KBM-7 (cell line): ENCODE measurements at regions not wholly inside any gene's neighbourhood (a gene's known extent, or its start where the extent isn't known, plus 50 kb on each side); places are given as distances from the start of the nearest gene placed in this dataset.

Experiments used
- DNase-seq: peaks from one replicate; pipeline ENCODE4 v3.0.0-alpha.2; 2015
- in situ Hi-C: fragments of 300-500 bp; cut with MboI; formaldehyde crosslinking; loops from 2 replicates; pipeline ENCODE4 v1.14.3; 2020; ENCODE audit warnings: low sequenced_read_pairs, low pct_unique_long_range_greater_than_20kb, mixed read lengths

- in situ Hi-C loops: no loop called here
- DNase-seq: no peak
Observed at GRCh38 chr20:48422242-48422960, 405.4 kb downstream of the PREX1 start.

GRCh38 chr20:48421547-48421946 is 406.3 kb downstream of the PREX1 start:
- in situ Hi-C loops: no loop called here
- no peak for DNase-seq

GRCh38 chr20:48420176-48420575 is 407.6 kb downstream of the PREX1 start:
- in situ Hi-C loops: no loop called here
- no peak for DNase-seq

GRCh38 chr20:48419173-48419572 is 408.6 kb downstream of the PREX1 start:
- no peak for DNase-seq
- in situ Hi-C loops: no loop called here

GRCh38 chr20:48416002-48416401 is 411.8 kb downstream of the PREX1 start:
- in situ Hi-C loops: no loop called here
- no peak for DNase-seq

- in situ Hi-C loops: no loop called here
- DNase-seq: no peak
Observed at GRCh38 chr20:48414786-48415185, 413.0 kb downstream of the PREX1 start.

- in situ Hi-C loops: no loop called here
- DNase-seq: no peak
Observed at GRCh38 chr20:48411919-48412522, 415.8 kb downstream of the PREX1 start.

- DNase-seq: no peak
- in situ Hi-C loops: no loop called here
Observed at GRCh38 chr20:48411245-48411644, 416.6 kb downstream of the PREX1 start.

- DNase-seq: no peak
- in situ Hi-C loops: no loop called here
Observed at GRCh38 chr20:48409055-48409615, 418.7 kb downstream of the PREX1 start.

GRCh38 chr20:48407710-48408109 is 420.1 kb downstream of the PREX1 start:
- in situ Hi-C loops: no loop called here
- DNase-seq: no peak

GRCh38 chr20:48406912-48407340 is 420.9 kb downstream of the PREX1 start:
- no peak for DNase-seq
- in situ Hi-C loops: no loop called here

- no peak for DNase-seq
- in situ Hi-C loops: no loop called here
Observed at GRCh38 chr20:48406498-48406897, 421.3 kb downstream of the PREX1 start.

- in situ Hi-C loops: no loop called here
- DNase-seq: no peak
Observed at GRCh38 chr20:48405909-48406308, 421.9 kb downstream of the PREX1 start.

- in situ Hi-C loops: no loop called here
- no peak for DNase-seq
Observed at GRCh38 chr20:48404598-48404997, 423.2 kb downstream of the PREX1 start.

- DNase-seq: no peak
- in situ Hi-C loops: no loop called here
Observed at GRCh38 chr20:48403167-48403761, 424.5 kb downstream of the PREX1 start.

GRCh38 chr20:48401359-48401758 is 426.4 kb downstream of the PREX1 start:
- in situ Hi-C loops: no loop called here
- DNase-seq: no peak

- in situ Hi-C loops: no loop called here
- DNase-seq: no peak
Observed at GRCh38 chr20:48400009-48400408, 427.8 kb downstream of the PREX1 start.

- in situ Hi-C loops: no loop called here
- DNase-seq: no peak
Observed at GRCh38 chr20:48398506-48399449, 429.0 kb downstream of the PREX1 start.
